ENCODE measurements at regions not wholly inside any gene's neighbourhood (a gene's known extent, or its start where the extent isn't known, plus 50 kb on each side); places are given as distances from the start of the nearest gene placed in this dataset.

DNA sequence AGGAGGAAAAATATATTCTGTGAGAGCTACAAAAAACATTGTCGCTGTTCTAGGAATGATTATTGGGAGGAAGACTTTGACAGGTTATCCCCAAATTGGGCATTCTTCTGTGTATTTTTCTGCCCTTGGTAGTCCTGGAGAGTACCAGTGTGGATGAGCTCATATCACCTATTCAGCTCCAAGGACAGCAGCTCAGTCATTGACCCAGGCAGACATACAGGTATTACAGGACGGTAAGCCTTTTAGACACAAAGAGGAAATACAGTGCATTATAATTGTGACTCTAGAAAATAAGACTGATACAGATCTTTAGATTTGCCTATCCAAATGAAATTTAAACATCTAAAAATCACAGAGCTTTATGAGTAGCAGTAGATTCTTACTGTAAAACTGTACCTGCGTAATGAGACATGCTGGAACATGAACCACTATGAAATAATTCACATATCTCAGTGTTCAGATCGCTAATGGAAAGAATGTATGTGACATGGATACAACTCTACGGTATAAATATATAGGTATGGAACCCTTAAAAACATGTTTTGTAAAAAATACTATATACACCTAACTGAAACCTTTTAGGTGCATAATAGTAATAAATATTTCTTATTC lies 56.0 kb downstream of the PLK2 start:
- Histone ChIP-seq H3K4me1 (no peaks in the 10 kb centered on the region), H3K27me3 (no peaks in the 10 kb centered on the region), H3K36me3 (no peaks in the 10 kb centered on the region), H3K9me3 (no peaks in the 10 kb centered on the region), H3K4me3 (no peak overlapping the region), H3K27ac (no peak overlapping the region)
- no peak for DNase-seq
- TF ChIP-seq EP300 (IDR thresholded peaks at IDR 0.05), result no peak
- TF ChIP-seq POLR2A (IDR thresholded peaks at IDR 0.05), result no peak
- TF ChIP-seq POLR2AphosphoS5 (IDR thresholded peaks at IDR 0.05), result no peak
- no peak for TF ChIP-seq CTCF (IDR thresholded peaks at IDR 0.05)
- intact Hi-C loops (cut with DNase I; ENCODE audit: low total_unique reads), result no loop called here
- WGBS, 5 donors, result 90 to 96% (median 95%) methylated on average over 5 of the region's 5 CpGs

DNA sequence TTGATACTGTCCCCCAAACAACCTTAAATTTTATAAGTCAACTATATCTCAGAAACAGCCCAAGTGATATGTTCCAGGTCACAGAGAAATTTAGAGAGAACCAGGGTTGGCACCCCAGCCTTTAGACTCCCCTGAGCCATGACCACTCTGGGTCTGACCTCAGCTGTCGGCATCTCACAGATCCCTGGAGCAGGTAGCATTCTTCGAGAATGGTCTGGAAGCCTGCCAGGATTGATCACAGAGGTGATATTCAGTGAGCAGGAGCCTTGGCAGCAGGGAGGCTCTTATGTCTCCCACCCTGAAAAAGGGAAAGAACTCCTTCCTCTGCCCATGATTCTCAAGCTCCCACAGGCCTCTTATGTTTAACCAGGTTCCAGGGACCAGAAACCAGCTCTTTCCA lies 58.2 kb downstream of the PLK2 start:
- no peak overlapping the region for H3K4me3 ChIP-seq
- intact Hi-C loops (cut with DNase I; ENCODE audit: low total_unique reads), result no loop called here
- no peak for TF ChIP-seq POLR2AphosphoS5 (IDR thresholded peaks at IDR 0.05)
- TF ChIP-seq EP300 (IDR thresholded peaks at IDR 0.05), result no peak
- no peak for TF ChIP-seq CTCF (IDR thresholded peaks at IDR 0.05)
- TF ChIP-seq POLR2A (IDR thresholded peaks at IDR 0.05), result no peak
- H3K9me3 ChIP-seq, result no peaks in the 10 kb centered on the region
- no peak for DNase-seq
- no peak overlapping the region for H3K27ac ChIP-seq
- no peaks in the 10 kb centered on the region for H3K4me1 ChIP-seq
- no peaks in the 10 kb centered on the region for H3K36me3 ChIP-seq
- WGBS, 5 donors, result 79 to 92% (median 88%) methylated on average over 1 to 2 of the region's 2 CpGs
- H3K27me3 ChIP-seq, result no peaks in the 10 kb centered on the region

- Histone ChIP-seq H3K9me3 (no peaks in the 10 kb centered on the region), H3K4me1 (no peaks in the 10 kb centered on the region), H3K27me3 (no peaks in the 10 kb centered on the region), H3K36me3 (no peaks in the 10 kb centered on the region), H3K27ac (no peak overlapping the region), H3K4me3 (no peak overlapping the region)
- TF ChIP-seq EP300 (IDR thresholded peaks at IDR 0.05), result no peak
- no peak for TF ChIP-seq CTCF (IDR thresholded peaks at IDR 0.05)
- no peak for TF ChIP-seq POLR2AphosphoS5 (IDR thresholded peaks at IDR 0.05)
- no peak for TF ChIP-seq POLR2A (IDR thresholded peaks at IDR 0.05)
- intact Hi-C loops (cut with DNase I; ENCODE audit: low total_unique reads), result no loop called here
- WGBS, 5 donors, result 94 to 100% (median 94%) methylated on average over 2 of the region's 2 CpGs
- no peak for DNase-seq
Observed at GRCh38 chr5:58400737-58401136, 59.1 kb downstream of the PLK2 start.

GRCh38 chr5:58399951-58400350 lies 59.9 kb downstream of the PLK2 start:
- no peaks in the 10 kb centered on the region for H3K9me3 ChIP-seq
- H3K27ac ChIP-seq, result no peak overlapping the region
- TF ChIP-seq POLR2A (IDR thresholded peaks at IDR 0.05), result no peak
- no peak for TF ChIP-seq EP300 (IDR thresholded peaks at IDR 0.05)
- no peak for TF ChIP-seq POLR2AphosphoS5 (IDR thresholded peaks at IDR 0.05)
- TF ChIP-seq CTCF (IDR thresholded peaks at IDR 0.05), result no peak
- no peaks in the 10 kb centered on the region for H3K27me3 ChIP-seq
- no peak for DNase-seq
- no peaks in the 10 kb centered on the region for H3K4me1 ChIP-seq
- WGBS, 5 donors, result 94 to 100% (median 95%) methylated on average over 1 of the region's 1 CpG
- no peaks in the 10 kb centered on the region for H3K36me3 ChIP-seq
- intact Hi-C loops (cut with DNase I; ENCODE audit: low total_unique reads), result no loop called here
- no peak overlapping the region for H3K4me3 ChIP-seq

All from stomach (tissue), 8 donors.